IPS-18c (cell line): ENCODE measurements at regions not wholly inside any gene's neighbourhood (a gene's known extent, or its start where the extent isn't known, plus 50 kb on each side); places are given as distances from the start of the nearest gene placed in this dataset.
"Not testable (repeated sequence)": the region's sequence is repeated elsewhere in the genome, so short reads cannot be mapped to it uniquely, and the experiment has no call there.

Source experiments
- H3K4me3 ChIP-seq: 2 replicates; pipeline ENCODE4 v1.7.0; 2013; ENCODE audit warnings: low read depth, mild to moderate bottlenecking, low read length, moderate library complexity; ENCODE audit not compliant: insufficient read depth
- H3K9me3 ChIP-seq: one replicate; pipeline ENCODE4 v1.6.1; 2013; ENCODE audit warnings: mild to moderate bottlenecking, low read length, moderate library complexity; ENCODE audit not compliant: control insufficient read depth, insufficient read depth

DNA sequence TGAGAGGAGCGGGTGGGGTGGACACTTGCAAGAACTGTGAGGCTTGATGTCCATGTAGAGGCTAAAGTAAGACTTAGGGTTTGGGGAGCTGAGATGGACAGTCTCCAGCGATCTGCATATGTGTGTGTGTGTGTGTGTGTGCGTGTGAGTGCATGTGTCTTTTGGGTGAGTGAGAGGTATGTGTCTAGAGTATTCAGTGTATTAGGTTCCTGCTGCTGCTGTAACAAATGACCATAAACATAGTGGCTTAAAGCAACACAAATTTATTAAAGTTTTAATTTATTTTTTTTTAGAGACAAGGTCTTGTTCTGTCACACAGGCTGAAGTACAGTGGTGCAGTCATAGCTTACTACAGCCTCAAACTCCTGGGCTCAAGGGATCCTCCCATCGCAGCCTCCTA, 155.4 kb upstream of the SPRED2 start:
- peaks cover 2% of the 10 kb centered on the region for H3K9me3 ChIP-seq
- no peak overlapping the region for H3K4me3 ChIP-seq

DNA sequence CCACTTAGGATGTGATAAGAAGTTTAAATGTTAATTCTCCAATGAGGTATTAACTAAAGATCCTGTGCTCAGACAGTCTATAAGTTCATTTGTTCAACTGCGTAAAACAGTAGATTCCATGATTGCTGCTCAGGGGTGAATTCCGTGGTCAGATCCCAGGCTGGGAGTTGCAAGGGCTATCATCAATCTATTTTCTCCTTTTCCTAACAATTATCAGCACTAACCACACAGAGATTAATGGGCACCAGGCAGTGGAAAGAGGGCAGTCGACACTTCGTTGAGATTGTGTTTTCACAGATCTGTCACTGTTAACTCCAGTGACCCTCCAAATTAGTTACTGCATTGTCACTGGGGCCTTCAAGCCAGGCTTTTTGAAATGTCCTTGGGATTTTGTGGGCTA, 154.1 kb upstream of the SPRED2 start:
- Histone ChIP-seq H3K4me3 (no peak overlapping the region), H3K9me3 (peaks cover 2% of the 10 kb centered on the region)

DNA sequence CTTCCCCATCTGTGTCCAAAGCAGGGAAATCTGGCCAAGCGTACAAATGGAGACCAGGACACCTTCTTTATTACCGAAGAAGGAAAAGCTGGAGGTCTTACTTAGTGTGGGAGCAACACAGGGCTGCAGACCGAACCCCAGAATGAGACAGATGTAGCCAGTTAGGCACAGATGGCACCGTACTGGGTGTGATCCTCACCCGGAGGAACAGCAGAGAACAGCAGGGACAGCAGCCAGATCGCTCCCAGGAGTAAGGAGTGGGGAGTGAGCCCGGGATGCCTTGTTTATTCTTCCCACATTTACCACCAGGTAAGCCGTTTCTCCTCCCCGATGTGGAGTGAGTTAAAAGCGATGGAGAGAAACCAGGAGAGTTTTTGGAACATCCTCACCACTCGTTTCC, 150.7 kb upstream of the SPRED2 start:
- Histone ChIP-seq H3K9me3 (peaks cover 2% of the 10 kb centered on the region), H3K4me3 (no peak overlapping the region)

DNA sequence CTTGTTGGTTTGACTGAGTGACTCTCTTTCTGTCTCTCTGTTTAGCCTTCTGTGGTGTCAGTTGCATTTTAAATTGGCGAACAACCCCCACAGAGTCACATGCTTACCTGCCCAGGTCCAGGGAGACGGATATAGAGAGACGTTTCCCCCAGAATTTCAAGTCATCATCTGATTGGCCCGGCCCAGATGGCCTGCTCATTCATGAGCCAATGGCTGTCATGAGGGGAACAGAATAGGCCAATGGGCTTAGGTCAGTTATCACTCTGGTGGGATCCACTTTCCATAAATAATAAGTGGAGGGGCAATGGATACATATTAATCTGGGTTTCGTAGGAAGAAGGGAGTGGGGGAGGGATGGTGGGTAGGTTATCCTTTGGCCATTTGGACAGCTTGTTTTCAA, 150.0 kb upstream of the SPRED2 start:
- peaks cover 2% of the 10 kb centered on the region for H3K9me3 ChIP-seq
- no peak overlapping the region for H3K4me3 ChIP-seq

DNA sequence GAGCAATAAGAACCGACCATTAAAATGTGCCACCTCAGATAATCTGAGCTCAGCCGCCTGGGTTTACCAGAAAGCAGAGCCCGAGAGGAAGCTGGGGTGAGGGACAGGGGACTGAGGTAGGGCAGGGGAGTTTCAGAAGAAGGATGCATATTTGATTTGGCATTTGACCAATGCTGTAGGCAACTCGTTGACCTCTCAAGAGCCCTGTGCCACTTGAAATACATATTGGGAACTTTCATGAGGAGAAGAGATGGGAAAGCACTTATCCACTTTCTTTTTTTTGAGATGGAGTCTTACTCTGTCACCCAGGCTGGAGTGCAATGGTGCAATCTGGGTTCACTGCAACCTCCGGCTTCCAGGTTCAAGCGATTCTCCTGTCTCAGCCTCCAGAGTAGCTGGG, 148.4 kb upstream of the SPRED2 start:
- peaks cover 2% of the 10 kb centered on the region for H3K9me3 ChIP-seq
- H3K4me3 ChIP-seq, result no peak overlapping the region

DNA sequence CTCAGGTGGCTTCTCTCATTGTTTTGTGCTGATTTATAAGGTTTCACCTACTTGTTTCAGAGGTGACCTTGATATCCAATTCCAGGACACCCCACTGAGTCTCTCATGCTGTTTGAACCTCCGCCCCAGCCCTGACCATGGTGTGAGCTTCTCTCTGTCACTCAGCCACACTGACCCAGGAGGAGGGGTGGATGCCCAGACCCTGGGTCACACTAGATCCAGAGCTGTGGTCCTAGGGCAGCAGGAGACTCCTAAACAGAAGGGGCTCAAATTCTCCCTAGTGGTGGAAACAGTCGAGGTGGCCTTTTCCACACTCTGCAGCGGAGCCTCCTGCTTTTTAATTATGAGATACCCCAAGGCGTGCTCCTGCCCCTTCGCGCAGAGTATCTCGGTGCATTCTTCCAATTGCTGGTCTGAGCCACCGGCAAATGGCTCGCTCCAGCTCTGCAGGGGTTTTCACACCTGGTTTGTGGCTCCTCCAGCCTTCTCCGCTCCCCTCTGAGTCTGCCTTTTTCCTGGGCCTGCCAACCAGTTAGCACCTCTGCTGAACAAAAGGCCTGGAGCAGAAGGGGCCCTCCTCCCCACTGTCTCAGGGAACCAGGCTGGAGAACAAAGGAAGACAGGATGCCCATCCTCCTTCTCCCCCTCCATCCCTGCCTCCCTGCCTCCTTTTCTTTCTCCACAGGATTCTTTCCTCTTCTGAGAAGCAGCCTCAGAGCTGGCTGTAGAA, 147.3 kb upstream of the SPRED2 start:
- Histone ChIP-seq H3K4me3 (no peak overlapping the region), H3K9me3 (no peaks in the 10 kb centered on the region)

DNA sequence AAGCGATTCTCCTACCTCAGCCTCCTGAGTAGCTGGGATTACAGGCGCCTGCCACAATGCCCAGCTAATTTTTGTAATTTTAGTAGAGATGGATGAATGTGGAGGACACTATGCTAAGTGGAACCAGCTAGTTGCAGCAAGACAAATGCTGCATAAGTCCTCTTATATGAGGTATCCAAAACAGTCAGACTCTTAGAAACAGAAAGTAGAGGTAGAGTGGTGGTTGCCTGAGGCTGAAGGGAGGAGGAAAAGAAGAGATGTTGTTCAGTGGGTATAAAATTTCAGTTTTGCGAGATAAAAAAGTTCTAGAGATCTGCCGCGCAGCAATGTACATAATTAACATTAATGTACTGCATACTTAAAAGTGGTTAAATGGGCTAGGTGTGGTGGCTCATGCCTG, 145.3 kb upstream of the SPRED2 start:
- no peak overlapping the region for H3K4me3 ChIP-seq

DNA sequence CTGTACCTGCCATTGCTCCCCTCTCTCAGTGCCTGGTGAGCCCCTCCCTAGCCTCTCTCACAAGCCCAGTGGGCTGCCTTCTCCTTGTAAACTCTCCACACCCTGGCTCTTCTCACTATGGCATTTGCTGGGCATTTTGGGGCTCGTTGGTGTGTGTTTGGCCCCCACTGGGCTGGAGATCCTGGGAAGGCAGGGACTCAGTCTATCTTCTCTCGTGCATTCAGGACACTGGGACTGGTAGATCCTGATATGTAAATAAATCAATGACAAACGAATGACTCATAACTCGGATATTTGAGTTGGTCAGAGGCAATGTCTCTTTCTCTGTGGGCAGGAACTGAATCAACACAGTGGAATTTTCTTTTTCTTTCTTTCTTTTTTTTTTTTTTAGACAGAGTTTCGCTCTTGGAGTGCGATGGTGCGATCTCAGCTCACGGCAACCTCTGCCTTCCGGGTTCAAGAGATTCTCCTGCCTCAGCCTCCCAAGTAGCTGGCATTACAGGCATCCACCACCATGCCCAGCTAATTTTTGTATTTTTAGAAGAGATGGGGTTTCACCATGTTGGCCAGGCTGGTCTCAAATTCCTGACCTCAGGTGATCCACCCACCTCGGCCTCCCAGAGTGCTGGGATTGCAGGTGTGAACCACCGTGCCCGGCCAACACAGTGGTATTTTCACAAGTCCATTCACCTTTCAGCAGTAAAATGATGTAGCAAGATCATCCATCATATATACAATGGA, 144.6 kb upstream of the SPRED2 start:
- Histone ChIP-seq H3K4me3 (no peak overlapping the region), H3K9me3 (no peaks in the 10 kb centered on the region)

More for the DNA sequence above, 145.3 kb upstream of the SPRED2 start:
- H3K9me3 ChIP-seq, result no peaks in the 10 kb centered on the region

DNA sequence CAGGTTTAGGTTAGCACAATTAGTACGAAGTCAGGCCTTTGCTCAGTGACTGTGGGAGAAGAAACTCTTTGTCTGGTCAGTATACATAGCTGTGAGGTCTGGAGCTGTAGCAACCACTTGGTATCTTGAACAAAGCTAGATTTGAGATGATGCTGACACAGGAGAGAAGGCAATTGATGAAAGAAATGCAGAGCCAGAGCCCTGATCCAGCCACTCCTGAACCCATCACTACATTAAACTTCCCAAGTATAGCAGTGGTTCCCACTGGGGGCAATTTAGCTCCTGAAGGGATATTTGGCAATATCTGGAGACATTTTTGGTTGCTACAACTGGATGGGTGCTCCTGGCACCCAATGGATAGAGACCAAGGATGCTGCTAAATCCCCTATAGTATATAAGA, 143.9 kb upstream of the SPRED2 start:
- no peaks in the 10 kb centered on the region for H3K9me3 ChIP-seq
- H3K4me3 ChIP-seq, result no peak overlapping the region

DNA sequence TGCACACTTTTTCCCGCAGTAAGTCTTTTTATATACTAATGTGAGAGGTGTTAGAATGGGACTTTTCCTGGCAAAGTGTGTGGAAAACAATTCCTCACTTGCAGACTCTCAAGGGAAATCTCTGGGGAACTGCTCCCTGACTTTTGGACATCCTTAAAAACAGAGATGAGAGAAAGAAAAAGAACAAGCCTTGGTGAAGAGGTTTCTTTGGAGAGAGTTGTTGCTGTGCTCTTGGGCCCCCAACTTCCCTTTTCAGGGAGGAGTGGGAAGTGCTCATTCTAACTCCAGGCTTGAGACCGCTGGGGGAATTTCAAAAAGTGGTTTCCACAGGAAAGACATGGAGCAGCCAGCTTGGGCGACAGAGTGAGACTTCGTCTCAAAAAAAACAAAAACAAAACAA, 142.6 kb upstream of the SPRED2 start:
- H3K9me3 ChIP-seq, result no peaks in the 10 kb centered on the region

DNA sequence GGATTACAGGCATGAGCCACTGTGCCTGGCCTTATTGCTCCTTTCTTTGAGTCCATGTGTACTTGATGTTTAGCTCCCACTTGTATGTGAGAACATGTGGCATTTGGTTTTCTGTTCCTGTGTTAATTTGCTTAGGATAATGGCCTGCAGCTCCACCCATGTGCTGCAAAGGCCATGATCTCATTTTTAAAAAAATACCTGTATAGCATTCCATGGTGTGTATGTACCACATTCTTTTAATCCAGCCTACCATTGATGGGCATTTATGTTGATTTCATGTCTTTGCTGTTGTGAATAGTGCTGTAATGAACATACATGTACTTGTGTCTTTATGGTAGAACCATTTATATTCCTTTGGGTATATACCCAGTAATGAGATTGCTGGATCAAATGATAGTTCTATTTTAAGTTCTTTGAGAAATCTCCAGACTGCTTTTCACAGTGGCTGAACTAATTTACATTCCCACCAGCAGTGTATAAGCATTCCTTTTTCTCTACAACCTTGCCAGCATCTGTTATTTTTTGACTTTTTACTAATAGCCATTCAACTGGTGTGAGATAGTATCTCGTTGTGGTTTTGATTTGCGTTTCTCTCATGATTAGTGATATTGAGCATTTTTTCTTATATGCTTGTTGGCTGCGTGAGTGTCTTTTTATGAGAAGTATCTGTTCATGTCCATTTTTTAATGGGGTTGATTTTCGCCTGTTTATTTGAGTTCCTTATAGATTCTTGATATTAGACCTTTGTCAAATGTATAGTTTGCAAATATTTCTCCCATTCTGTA, 136.4 kb upstream of the SPRED2 start:
- H3K4me3 ChIP-seq, H3K9me3 ChIP-seq: not testable (repeated sequence)

More for the DNA sequence above, 142.6 kb upstream of the SPRED2 start:
- H3K4me3 ChIP-seq, result no peak overlapping the region

DNA sequence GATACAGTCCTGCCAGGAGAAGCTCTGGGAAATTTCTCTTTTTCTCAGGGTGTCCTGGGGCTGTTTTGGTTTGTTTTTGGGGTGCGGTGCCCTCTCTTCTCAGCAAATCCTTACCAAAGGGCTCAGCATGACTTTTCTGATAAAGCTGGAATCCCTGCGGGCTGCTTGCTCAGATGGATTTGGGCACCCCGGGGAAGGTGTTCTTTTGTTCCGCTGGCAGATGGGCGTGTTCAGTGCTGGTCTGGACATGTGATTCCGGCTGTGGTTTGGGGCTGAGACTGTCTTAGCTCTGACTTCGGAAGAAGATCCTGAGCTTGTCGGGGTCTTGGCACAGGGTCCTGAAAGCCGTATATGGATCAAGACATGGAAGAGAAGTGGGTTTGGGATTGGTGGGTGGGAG, 134.2 kb upstream of the SPRED2 start:
- Histone ChIP-seq H3K9me3 (peaks cover 3% of the 10 kb centered on the region), H3K4me3 (0 out of 2 replicates have a peak overlapping the region, but pooled peaks have one; percentile 22)

DNA sequence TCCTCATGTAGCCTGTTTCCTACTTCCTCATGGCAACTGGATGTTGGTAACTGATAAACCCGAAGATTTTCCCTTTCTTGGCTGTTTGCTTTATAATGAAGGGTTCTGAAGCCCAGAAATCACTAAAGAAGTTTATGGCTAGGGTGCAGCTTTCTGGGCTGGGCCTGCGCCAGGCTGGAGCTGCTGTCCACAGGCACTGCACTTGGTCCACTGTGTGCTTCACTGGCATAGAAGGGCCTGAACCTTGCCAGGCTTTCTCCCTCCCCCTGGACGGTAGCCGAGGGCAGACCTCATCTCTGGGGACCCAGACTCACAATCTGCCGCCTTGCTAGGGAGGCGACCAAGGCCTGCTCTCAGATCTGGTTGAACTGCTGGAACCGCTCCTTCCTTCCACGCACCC, 133.3 kb upstream of the SPRED2 start:
- no peak overlapping the region for H3K4me3 ChIP-seq
- peaks cover 3% of the 10 kb centered on the region for H3K9me3 ChIP-seq

DNA sequence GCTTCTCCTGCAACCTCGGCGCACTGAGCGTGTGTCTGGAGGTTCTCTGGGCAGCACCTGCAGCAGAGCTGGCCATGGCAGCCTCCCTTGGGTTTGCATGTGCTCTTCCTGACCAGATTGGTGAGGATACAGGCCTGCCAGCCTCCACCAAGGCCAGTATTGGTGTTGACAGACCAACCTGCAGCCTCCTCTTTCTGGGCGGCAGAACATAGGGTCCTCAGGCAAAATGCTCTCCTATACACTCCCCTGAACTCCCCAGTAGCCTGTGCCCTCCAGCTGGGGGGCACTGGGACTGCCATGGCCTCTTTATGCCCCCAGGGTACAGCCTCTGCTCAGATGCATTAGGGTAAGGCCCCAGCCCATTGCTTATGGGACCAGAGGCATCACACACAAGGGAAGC, 131.9 kb upstream of the SPRED2 start:
- Histone ChIP-seq H3K4me3 (no peak overlapping the region), H3K9me3 (peaks cover 3% of the 10 kb centered on the region)

DNA sequence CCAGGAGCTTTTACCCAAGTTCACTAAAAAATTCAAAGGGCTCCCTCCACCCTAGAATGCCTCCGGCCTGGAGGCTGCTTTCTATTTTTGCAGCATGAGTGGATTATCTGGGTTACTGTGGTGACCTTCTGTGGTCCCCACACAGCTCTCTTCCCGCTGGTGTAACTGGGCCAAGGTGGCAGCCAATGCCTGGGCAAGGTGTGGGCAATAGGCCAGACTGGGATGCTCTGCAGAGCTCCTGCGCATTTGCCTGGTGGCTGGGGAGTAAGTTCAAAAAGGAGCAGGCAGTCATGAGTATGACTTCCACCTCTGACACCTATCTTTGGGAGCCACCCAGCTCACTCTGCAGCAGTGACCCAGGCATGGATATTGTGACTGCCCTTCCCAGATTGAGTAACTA, 130.5 kb upstream of the SPRED2 start:
- Histone ChIP-seq H3K4me3 (no peak overlapping the region), H3K9me3 (peaks cover 3% of the 10 kb centered on the region)

DNA sequence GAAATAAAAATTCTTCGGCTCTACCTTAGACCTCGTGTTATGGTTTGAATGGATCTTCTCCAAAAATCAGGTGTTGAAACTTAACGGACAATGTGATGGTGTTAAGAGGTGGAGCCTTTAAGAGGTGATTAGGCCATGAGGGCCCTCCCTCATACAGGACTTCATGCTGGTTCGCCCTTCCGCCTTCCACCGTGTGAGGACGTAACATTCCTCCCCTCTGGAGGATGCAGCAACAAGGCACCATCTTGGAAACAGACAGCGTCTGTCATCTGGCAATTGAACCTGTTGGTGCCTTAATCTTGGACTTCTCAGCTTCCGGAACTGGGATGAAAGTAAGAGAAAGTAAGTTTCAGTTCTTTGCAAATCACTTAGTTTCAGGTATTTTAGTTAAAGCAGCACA, 126.3 kb upstream of the SPRED2 start:
- no peak overlapping the region for H3K4me3 ChIP-seq

DNA sequence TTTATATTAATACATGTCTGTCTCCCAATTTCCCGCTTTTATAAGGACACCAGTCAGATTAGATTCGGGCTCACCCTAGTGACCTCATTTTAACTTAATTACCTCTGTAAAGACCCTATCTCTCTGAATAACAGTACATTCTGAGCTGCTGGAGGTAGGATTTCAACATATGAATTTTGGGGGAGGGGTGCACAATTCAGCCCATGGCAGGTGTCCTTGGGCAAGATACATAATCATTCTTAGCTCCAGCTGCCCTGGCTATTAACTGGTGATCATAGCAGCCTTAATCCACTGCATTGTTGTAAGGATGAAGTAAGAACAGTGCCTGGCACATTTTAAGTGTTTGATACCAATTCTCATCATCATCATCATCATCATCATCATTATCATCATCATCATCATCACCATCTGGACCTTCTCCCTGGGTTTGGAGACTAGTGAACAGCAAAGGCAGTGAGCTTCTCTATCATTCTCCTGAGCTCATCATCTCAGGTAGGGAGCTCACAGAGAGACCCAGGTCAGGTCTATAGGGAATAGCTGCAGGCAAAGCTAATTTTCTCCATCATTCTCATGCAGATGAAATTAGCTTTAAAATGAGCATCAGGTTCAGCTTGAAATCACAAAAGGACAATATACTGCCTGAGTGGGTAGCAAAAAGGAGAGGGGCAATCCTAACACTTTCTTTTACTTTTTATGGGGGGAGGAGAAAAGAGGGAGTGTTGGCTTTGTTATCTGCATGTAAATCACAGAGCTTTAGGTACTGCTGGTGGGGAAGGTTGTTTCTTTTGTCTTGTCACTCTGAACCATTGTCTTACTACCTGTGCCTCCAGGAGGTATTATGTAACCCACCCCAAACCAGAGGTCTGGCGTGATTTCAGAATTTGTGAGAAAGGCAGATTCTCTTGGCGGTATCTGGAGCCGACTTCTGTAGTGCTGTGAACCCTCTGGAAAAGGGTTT, 125.5 kb upstream of the SPRED2 start:
- H3K4me3 ChIP-seq, result no peak overlapping the region
- H3K9me3 ChIP-seq, result no peaks in the 10 kb centered on the region

More for the DNA sequence above, 126.3 kb upstream of the SPRED2 start:
- no peaks in the 10 kb centered on the region for H3K9me3 ChIP-seq
